Neural progenitor cell (in vitro differentiated cells): ENCODE measurements at regions not wholly inside any gene's neighbourhood (a gene's known extent, or its start where the extent isn't known, plus 50 kb on each side); places are given as distances from the start of the nearest gene placed in this dataset.
"Not testable (repeated sequence)": the region's sequence is repeated elsewhere in the genome, so short reads cannot be mapped to it uniquely, and the experiment has no call there.

Experiments
- DNase-seq: peaks from one replicate; pipeline ENCODE4 v3.0.0-alpha.2; 2016; ENCODE audit warnings: low spot score
- H2AFZ ChIP-seq: fragments of 200-600 bp; sonication (generic); replicated peaks from 2 replicates; pipeline ENCODE4 v1.6.1; 2016; ENCODE audit warnings: antibody characterized with exemption
- H3F3A ChIP-seq: fragments of 200-600 bp; sonication (generic); 2 replicates; pipeline ENCODE4 v1.6.1; 2016; ENCODE audit warnings: antibody characterized with exemption, low read depth
- H3K27ac ChIP-seq: fragments of 200-600 bp; sonication (generic); 2 replicates; pipeline ENCODE4 v1.5.1; 2016; ENCODE audit warnings: mild to moderate bottlenecking
- H3K27me3 ChIP-seq: fragments of 200-600 bp; sonication (generic); 2 replicates; pipeline ENCODE4 v1.6.1; 2016; ENCODE audit warnings: mild to moderate bottlenecking, moderate library complexity
- H3K36me3 ChIP-seq: fragments of 200-600 bp; sonication (generic); 2 replicates; pipeline ENCODE4 v1.5.1; 2016
- H3K4me1 ChIP-seq: fragments of 200-600 bp; sonication (generic); 2 replicates; pipeline ENCODE4 v1.6.1; 2016; ENCODE audit warnings: mixed run types
- H3K4me2 ChIP-seq: fragments of 200-600 bp; sonication (generic); 2 replicates; pipeline ENCODE4 v1.6.1; 2016
- H3K4me3 ChIP-seq: fragments of 200-600 bp; sonication (generic); 2 replicates; pipeline ENCODE4 v1.5.1; 2016
- H3K79me2 ChIP-seq: fragments of 200-600 bp; sonication (generic); 2 replicates; pipeline ENCODE4 v1.6.1; 2016; ENCODE audit warnings: low read depth
- H3K9ac ChIP-seq: fragments of 200-600 bp; sonication (generic); 2 replicates; pipeline ENCODE4 v1.6.1; 2016
- H3K9me3 ChIP-seq: fragments of 200-600 bp; sonication (generic); 2 replicates; pipeline ENCODE4 v1.5.1; 2016; ENCODE audit warnings: low read depth
- H4K20me1 ChIP-seq: fragments of 200-600 bp; sonication (generic); 2 replicates; pipeline ENCODE4 v1.6.1; 2016; ENCODE audit warnings: low read depth
- H3K27ac Mint-ChIP-seq: 3 replicates; pipeline ENCODE4 v1.8.0; 2021; ENCODE audit warnings: mixed read lengths
- H3K27me3 Mint-ChIP-seq: 2 replicates; pipeline ENCODE4 v1.8.0; 2022; ENCODE audit warnings: low read depth, mild to moderate bottlenecking, inconsistent platforms, moderate library complexity, mixed read lengths; ENCODE audit not compliant: insufficient read depth
- H3K36me3 Mint-ChIP-seq: 3 replicates; pipeline ENCODE4 v1.8.0; 2021; ENCODE audit warnings: mixed read lengths
- H3K4me1 Mint-ChIP-seq: 3 replicates; pipeline ENCODE4 v1.8.0; 2021; ENCODE audit warnings: mixed read lengths
- H3K4me3 Mint-ChIP-seq: 3 replicates; pipeline ENCODE4 v1.8.0; 2021; ENCODE audit warnings: mild to moderate bottlenecking, moderate library complexity, mixed read lengths
- H3K9me3 Mint-ChIP-seq: 3 replicates; pipeline ENCODE4 v1.8.0; 2020; ENCODE audit warnings: mixed read lengths
- CTCF ChIP-seq: fragments of 200-600 bp; sonication (generic); IDR thresholded peaks from 2 replicates; pipeline ENCODE4 v1.5.1; 2017; ENCODE audit warnings: antibody characterized with exemption, mild to moderate bottlenecking
- EZH2 ChIP-seq: fragments of 200-600 bp; sonication (generic); IDR thresholded peaks from 2 replicates; pipeline ENCODE4 v1.6.1; 2017; ENCODE audit warnings: antibody characterized with exemption, mild to moderate bottlenecking, moderate library complexity
- EZH2phosphoT487 ChIP-seq: fragments of 200-600 bp; sonication (generic); IDR thresholded peaks from 2 replicates; pipeline ENCODE4 v1.6.1; 2017; ENCODE audit warnings: antibody characterized with exemption

- no peak for TF ChIP-seq CTCF
- TF ChIP-seq EZH2 = no peak
- TF ChIP-seq EZH2phosphoT487 = no peak
- Histone ChIP-seq H3K4me2 (peak overlapping the region; percentile 45), H4K20me1 (no peaks in the 10 kb centered on the region), H3K27me3 (no peaks in the 10 kb centered on the region), H3K9me3 (no peaks in the 10 kb centered on the region), H3F3A (peaks cover 15% of the 10 kb centered on the region), H3K27ac (peak overlapping the region; percentile 86), H2AFZ (peak overlapping the region; percentile 56), H3K79me2 (no peaks in the 10 kb centered on the region), H3K4me3 (no peak overlapping the region), H3K36me3 (no peaks in the 10 kb centered on the region), H3K9ac (no peak overlapping the region), H3K4me1 (peaks cover 11% of the 10 kb centered on the region)
- Mint-ChIP-seq H3K27me3 (no peaks in the 10 kb centered on the region), H3K4me1 (peaks cover 13% of the 10 kb centered on the region), H3K27ac (no peak overlapping the region), H3K9me3 (peaks cover 10% of the 10 kb centered on the region), H3K4me3 (no peak overlapping the region), H3K36me3 (no peaks in the 10 kb centered on the region)
- DNase-seq = peak; percentile 8
Observed at GRCh38 chr2:203637471-203638167, 68.8 kb upstream of the CD28 start.

DNA sequence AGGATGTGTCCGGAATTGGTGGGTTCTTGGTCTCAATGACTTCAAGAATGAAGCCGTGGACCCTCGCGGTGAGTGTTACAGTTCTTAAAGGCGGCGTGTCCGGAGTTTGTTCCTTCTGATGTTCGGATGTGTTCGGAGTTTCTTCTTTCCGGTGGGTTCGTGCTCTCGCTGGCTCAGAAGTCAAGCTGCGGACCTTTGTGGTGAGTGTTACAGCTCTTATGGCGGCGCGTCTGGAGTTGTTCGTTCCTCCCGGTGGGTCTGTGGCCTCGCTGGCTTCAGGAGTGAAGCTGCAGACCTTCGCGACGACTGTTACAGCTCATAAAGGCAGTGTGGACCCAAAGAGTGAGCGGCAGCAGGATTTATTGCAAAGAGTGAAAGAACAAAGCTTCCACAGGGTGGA is 64.6 kb upstream of the CD28 start:
- H3K27me3 ChIP-seq, H3K27me3 Mint-ChIP-seq, H3K9me3 ChIP-seq, H3K4me2 ChIP-seq, H3K79me2 ChIP-seq, H2AFZ ChIP-seq, H3K9ac ChIP-seq, H4K20me1 ChIP-seq, H3K36me3 ChIP-seq, H3K4me3 ChIP-seq, DNase-seq, H3K27ac Mint-ChIP-seq, H3K27ac ChIP-seq, H3K36me3 Mint-ChIP-seq: not testable (repeated sequence)
- Mint-ChIP-seq H3K9me3 (peaks cover 15% of the 10 kb centered on the region), H3K4me3 (peak overlapping the region; percentile 50), H3K4me1 (peaks cover 13% of the 10 kb centered on the region)
- Histone ChIP-seq H3F3A (peaks cover 13% of the 10 kb centered on the region), H3K4me1 (peaks cover 11% of the 10 kb centered on the region)

GRCh38 chr2:203642841-203643240 is 63.6 kb upstream of the CD28 start:
- H3K4me3 ChIP-seq, H3K79me2 ChIP-seq, H3K4me1 ChIP-seq, H3K4me3 Mint-ChIP-seq, H3K27me3 ChIP-seq, H3K36me3 ChIP-seq, H3K4me1 Mint-ChIP-seq, H4K20me1 ChIP-seq, H3K27ac Mint-ChIP-seq, DNase-seq, H3K4me2 ChIP-seq, H3K9me3 ChIP-seq, H2AFZ ChIP-seq, H3K9ac ChIP-seq, H3K27ac ChIP-seq, H3K27me3 Mint-ChIP-seq, H3K36me3 Mint-ChIP-seq, H3F3A ChIP-seq: not testable (repeated sequence)
- peaks cover 15% of the 10 kb centered on the region for H3K9me3 Mint-ChIP-seq

DNA sequence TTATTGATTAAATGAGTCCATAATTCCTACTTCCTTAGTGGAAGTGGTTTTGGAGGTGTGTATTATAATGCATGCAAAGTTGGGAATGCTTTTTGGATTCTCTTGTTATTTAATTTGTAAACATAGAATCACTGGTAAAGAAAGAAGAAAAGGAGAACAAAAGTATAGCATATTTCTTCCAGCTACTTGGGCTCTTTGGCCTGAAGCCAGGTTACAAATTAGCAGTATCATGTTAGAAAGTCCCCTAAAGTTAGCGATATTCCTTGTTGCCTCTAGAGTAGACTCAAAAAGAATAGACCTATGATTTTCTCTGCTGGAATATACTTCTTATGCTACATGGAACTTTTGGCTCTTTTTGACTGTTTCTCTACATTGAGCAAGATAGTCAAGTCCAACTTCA is 60.6 kb upstream of the CD28 start:
- Histone ChIP-seq H2AFZ (no peak overlapping the region), H3K9ac (no peak overlapping the region), H4K20me1 (no peaks in the 10 kb centered on the region), H3K27me3 (no peaks in the 10 kb centered on the region), H3K4me2 (no peak overlapping the region), H3K4me3 (no peak overlapping the region), H3K4me1 (no peaks in the 10 kb centered on the region), H3K27ac (no peak overlapping the region), H3K36me3 (no peaks in the 10 kb centered on the region), H3F3A (no peaks in the 10 kb centered on the region), H3K9me3 (no peaks in the 10 kb centered on the region), H3K79me2 (no peaks in the 10 kb centered on the region)
- TF ChIP-seq CTCF (no peak), EZH2phosphoT487 (no peak), EZH2 (no peak)
- Mint-ChIP-seq H3K36me3 (no peaks in the 10 kb centered on the region), H3K27me3 (no peaks in the 10 kb centered on the region), H3K4me1 (peaks cover 6% of the 10 kb centered on the region), H3K27ac (no peak overlapping the region), H3K4me3 (no peak overlapping the region), H3K9me3 (peaks cover 15% of the 10 kb centered on the region)
- no peak for DNase-seq
